ENCODE measurements at regions not wholly inside any gene's neighbourhood (a gene's known extent, or its start where the extent isn't known, plus 50 kb on each side); places are given as distances from the start of the nearest gene placed in this dataset.

DNA sequence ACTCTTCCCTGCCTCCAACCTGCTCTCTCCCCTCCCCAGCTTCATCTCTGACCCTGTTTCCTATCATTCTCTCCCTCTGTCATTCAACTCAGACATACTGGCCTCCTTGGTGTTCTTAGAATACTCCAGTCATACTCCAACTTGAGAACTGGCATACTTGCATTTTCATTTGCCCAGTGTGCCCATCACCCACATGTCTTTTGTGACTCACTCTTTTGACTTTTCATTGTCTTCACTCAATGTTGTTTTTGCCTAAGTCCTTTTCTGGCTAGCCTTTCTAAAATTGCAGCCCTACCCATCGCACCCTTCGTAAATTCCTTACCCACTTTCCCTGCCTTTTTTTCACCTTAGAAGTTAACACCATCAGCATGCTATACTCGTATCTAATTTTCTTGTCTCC is 77.0 kb upstream of the CD2AP start:
- Histone ChIP-seq H3K4me3 (no peak overlapping the region), H2AFZ (no peak overlapping the region), H3K79me2 (no peaks in the 10 kb centered on the region), H3K9me2 (replicated peaks; ENCODE audit: insufficient read depth) (no peaks in the 10 kb centered on the region), H3K27ac (no peak overlapping the region), H3K27me3 (no peaks in the 10 kb centered on the region), H3K4me1 (ENCODE audit: insufficient read depth) (peaks cover 13% of the 10 kb centered on the region), H3K36me3 (replicated peaks; ENCODE audit: insufficient read depth, low read depth) (no peaks in the 10 kb centered on the region), H3K9me3 (ENCODE audit: low read depth) (no peaks in the 10 kb centered on the region), H4K20me1 (ENCODE audit: insufficient read depth, poor library complexity, severe bottlenecking) (no peaks in the 10 kb centered on the region), H3K4me2 (no peak overlapping the region)
- WGBS (ENCODE audit: low lambda C conversion rate, missing lambda C conversion rate) = 97% methylated on average over 3 of the region's 3 CpGs
- no peak for DNase-seq (ENCODE audit: low spot score)
- TF ChIP-seq EZH2phosphoT487 (IDR thresholded peaks at IDR 0.05; ENCODE audit: low read depth, severe bottlenecking, unreplicated experiment) = no peak

DNA sequence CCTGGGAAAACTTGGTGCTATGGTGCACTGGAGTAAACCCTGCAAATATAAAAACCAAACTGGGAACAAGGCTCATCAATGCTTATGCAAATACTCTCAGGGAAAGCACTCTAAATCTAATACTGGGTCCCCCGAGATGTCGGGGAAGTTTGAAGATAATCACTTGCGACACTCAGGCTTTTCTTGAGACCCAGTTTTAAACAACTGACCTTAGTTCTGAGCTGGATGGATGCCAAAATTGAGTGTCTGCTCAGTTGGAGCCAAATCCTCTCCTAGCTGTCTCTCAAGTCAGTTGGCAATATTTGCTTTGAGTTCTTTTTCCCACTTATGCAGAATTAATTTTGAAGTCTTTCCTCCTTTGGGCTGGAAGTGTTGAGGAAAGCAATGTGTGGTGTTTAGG is 75.5 kb upstream of the CD2AP start:
- TF ChIP-seq EZH2 (IDR thresholded peaks at IDR 0.05; ENCODE audit: borderline replicate concordance) (no peak), EZH2phosphoT487 (IDR thresholded peaks at IDR 0.05; ENCODE audit: low read depth, severe bottlenecking, unreplicated experiment) (no peak)
- TF ChIP-seq, protein P1, sequence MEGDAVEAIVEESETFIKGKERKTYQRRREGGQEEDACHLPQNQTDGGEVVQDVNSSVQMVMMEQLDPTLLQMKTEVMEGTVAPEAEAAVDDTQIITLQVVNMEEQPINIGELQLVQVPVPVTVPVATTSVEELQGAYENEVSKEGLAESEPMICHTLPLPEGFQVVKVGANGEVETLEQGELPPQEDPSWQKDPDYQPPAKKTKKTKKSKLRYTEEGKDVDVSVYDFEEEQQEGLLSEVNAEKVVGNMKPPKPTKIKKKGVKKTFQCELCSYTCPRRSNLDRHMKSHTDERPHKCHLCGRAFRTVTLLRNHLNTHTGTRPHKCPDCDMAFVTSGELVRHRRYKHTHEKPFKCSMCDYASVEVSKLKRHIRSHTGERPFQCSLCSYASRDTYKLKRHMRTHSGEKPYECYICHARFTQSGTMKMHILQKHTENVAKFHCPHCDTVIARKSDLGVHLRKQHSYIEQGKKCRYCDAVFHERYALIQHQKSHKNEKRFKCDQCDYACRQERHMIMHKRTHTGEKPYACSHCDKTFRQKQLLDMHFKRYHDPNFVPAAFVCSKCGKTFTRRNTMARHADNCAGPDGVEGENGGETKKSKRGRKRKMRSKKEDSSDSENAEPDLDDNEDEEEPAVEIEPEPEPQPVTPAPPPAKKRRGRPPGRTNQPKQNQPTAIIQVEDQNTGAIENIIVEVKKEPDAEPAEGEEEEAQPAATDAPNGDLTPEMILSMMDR (IDR thresholded peaks at IDR 0.05; ENCODE audit: poor library complexity) = no peak
- H3K79me2 ChIP-seq = no peaks in the 10 kb centered on the region
- no peaks in the 10 kb centered on the region for H3K9me3 ChIP-seq (ENCODE audit: low read depth)
- DNase-seq (ENCODE audit: low spot score) = no peak
- H3K4me3 ChIP-seq = no peak overlapping the region
- H3K27ac ChIP-seq = no peak overlapping the region
- H3K27me3 ChIP-seq = no peaks in the 10 kb centered on the region
- WGBS (ENCODE audit: low lambda C conversion rate, missing lambda C conversion rate) = 65% methylated on average over 3 of the region's 3 CpGs
- no peak overlapping the region for H2AFZ ChIP-seq
- no peaks in the 10 kb centered on the region for H4K20me1 ChIP-seq (ENCODE audit: insufficient read depth, poor library complexity, severe bottlenecking)
- H3K4me1 ChIP-seq (ENCODE audit: insufficient read depth) = peaks cover 23% of the 10 kb centered on the region
- no peak overlapping the region for H3K4me2 ChIP-seq
- no peaks in the 10 kb centered on the region for H3K9me2 ChIP-seq (replicated peaks; ENCODE audit: insufficient read depth)
- H3K36me3 ChIP-seq (replicated peaks; ENCODE audit: insufficient read depth, low read depth) = no peaks in the 10 kb centered on the region

DNA sequence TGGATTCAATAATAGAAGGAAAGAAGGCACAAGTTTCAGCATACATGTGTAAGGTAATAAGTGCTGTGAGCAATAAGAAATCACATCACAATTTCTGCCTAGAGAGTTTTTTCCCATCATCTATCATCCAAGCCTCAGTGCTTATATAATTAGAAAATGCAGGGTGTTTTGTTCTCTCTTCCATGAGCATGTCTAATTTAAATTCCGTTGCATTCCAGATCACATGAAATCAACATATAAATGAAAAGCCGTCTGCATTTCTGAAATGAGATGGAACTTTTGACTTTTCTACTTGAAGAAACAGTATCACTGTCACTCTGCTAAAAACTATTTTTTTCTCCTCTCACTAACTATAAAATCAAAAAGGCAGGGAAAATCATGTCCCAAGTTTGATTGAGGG is 74.5 kb upstream of the CD2AP start:
- no peaks in the 10 kb centered on the region for H3K36me3 ChIP-seq (replicated peaks; ENCODE audit: insufficient read depth, low read depth)
- DNase-seq (ENCODE audit: low spot score) = no peak
- H3K4me1 ChIP-seq (ENCODE audit: insufficient read depth) = peaks cover 30% of the 10 kb centered on the region
- peak overlapping the region; percentile 80 for H3K27ac ChIP-seq
- no peak overlapping the region for H3K4me3 ChIP-seq
- no peak for TF ChIP-seq EZH2 (IDR thresholded peaks at IDR 0.05; ENCODE audit: borderline replicate concordance)
- TF ChIP-seq, protein P1 (IDR thresholded peaks at IDR 0.05; ENCODE audit: poor library complexity) = no peak
- no peak for TF ChIP-seq EZH2phosphoT487 (IDR thresholded peaks at IDR 0.05; ENCODE audit: low read depth, severe bottlenecking, unreplicated experiment)
- H3K27me3 ChIP-seq = no peaks in the 10 kb centered on the region
- H3K9me3 ChIP-seq (ENCODE audit: low read depth) = no peaks in the 10 kb centered on the region
- H2AFZ ChIP-seq = no peak overlapping the region
- H3K4me2 ChIP-seq = no peak overlapping the region
- no peaks in the 10 kb centered on the region for H3K9me2 ChIP-seq (replicated peaks; ENCODE audit: insufficient read depth)
- no peaks in the 10 kb centered on the region for H4K20me1 ChIP-seq (ENCODE audit: insufficient read depth, poor library complexity, severe bottlenecking)
- no peaks in the 10 kb centered on the region for H3K79me2 ChIP-seq
- 91% methylated on average over 2 of the region's 2 CpGs for WGBS (ENCODE audit: low lambda C conversion rate, missing lambda C conversion rate)

DNA sequence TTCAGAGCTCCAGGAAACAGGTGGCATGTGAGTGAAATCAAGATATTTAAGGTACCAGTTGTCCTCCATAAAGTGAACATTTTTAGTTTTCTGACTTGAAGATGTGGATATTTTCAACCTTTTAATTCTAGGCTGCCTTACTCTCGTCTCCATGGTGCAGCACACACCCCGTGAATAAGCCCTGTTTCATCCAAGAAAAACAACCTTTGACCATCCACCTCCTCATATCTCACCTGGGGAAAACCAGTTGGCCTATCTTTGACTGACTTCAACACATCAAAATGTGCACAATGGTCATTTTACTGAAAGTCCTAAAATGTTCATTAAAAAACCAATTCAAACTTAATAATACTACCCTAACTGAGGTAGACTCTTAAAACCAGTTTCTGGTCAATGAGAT is 73.8 kb upstream of the CD2AP start:
- DNase-seq (ENCODE audit: low spot score) = peak; percentile 57

More for the DNA sequence above, 73.8 kb upstream of the CD2AP start:
- Histone ChIP-seq H3K9me2 (replicated peaks; ENCODE audit: insufficient read depth) (no peaks in the 10 kb centered on the region), H2AFZ (no peak overlapping the region), H3K36me3 (replicated peaks; ENCODE audit: insufficient read depth, low read depth) (no peaks in the 10 kb centered on the region), H4K20me1 (ENCODE audit: insufficient read depth, poor library complexity, severe bottlenecking) (no peaks in the 10 kb centered on the region), H3K4me1 (ENCODE audit: insufficient read depth) (peaks cover 30% of the 10 kb centered on the region), H3K27me3 (no peaks in the 10 kb centered on the region), H3K4me3 (no peak overlapping the region), H3K9me3 (ENCODE audit: low read depth) (no peaks in the 10 kb centered on the region), H3K27ac (peak overlapping the region; percentile 80), H3K79me2 (no peaks in the 10 kb centered on the region), H3K4me2 (no peak overlapping the region)
- whole genome bisulfite sequencing (ENCODE audit: low lambda C conversion rate, missing lambda C conversion rate) = 45% methylated on average over 2 of the region's 2 CpGs
- TF ChIP-seq EZH2phosphoT487 (IDR thresholded peaks at IDR 0.05; ENCODE audit: low read depth, severe bottlenecking, unreplicated experiment) = no peak
- TF ChIP-seq EZH2 (IDR thresholded peaks at IDR 0.05; ENCODE audit: borderline replicate concordance) = no peak
- TF ChIP-seq, protein P1 (IDR thresholded peaks at IDR 0.05; ENCODE audit: poor library complexity) = no peak

All from hepatocyte (in vitro differentiated cells).